ENCODE measurements at regions not wholly inside any gene's neighbourhood (a gene's known extent, or its start where the extent isn't known, plus 50 kb on each side); places are given as distances from the start of the nearest gene placed in this dataset.

DNA sequence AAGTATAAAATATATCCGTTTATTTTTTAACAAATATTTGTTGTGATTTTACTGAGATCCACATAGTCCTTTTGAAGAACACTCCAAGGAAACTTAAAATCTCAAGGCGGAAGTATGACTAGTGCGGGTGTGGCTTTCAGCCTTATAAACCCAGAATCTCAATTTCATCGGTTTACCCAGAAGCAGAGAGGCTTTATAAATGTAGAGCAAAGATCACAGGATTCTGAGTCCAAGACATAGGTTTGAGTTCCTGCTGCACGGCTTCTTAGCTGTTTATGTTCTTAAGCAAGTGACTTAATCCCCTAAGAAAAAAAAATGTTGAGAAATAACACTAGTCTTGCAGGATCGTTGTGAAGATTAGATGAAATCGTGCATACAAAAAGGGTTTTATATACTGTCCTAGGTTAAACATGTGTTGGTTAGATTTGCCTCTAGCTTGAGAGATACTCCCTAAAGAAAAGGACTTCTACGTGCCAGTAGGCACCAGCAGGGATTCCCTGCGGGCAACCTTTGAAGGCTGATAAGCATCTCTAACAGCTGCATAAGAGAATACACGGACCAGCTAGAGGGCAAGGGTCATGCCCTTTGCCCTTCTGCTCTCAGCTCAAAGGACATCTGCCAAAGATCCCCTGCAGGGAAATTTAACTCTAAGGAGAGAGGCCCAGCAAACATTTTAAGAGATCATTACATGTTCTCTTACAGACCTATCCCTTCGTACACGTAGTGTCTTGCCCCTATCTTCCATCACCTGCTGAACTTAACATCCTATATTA is 130.4 kb upstream of the MIR17HG start:
- no peaks in the 10 kb centered on the region for H3K4me1 ChIP-seq
- TF ChIP-seq POLR2A (IDR thresholded peaks at IDR 0.05): no peak
- TF ChIP-seq, protein P1, sequence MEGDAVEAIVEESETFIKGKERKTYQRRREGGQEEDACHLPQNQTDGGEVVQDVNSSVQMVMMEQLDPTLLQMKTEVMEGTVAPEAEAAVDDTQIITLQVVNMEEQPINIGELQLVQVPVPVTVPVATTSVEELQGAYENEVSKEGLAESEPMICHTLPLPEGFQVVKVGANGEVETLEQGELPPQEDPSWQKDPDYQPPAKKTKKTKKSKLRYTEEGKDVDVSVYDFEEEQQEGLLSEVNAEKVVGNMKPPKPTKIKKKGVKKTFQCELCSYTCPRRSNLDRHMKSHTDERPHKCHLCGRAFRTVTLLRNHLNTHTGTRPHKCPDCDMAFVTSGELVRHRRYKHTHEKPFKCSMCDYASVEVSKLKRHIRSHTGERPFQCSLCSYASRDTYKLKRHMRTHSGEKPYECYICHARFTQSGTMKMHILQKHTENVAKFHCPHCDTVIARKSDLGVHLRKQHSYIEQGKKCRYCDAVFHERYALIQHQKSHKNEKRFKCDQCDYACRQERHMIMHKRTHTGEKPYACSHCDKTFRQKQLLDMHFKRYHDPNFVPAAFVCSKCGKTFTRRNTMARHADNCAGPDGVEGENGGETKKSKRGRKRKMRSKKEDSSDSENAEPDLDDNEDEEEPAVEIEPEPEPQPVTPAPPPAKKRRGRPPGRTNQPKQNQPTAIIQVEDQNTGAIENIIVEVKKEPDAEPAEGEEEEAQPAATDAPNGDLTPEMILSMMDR (IDR thresholded peaks at IDR 0.05): no peak
- DNase-seq (no peak), ATAC-seq (no peak)
- intact Hi-C loops (cut with DNase I): no loop called here
- no peaks in the 10 kb centered on the region for H3K9me3 ChIP-seq
- no peaks in the 10 kb centered on the region for H3K36me3 ChIP-seq
- H3K27me3 ChIP-seq: no peaks in the 10 kb centered on the region
- H3K4me3 ChIP-seq: no peak overlapping the region
- H3K27ac ChIP-seq: no peak overlapping the region
- 41% methylated on average over 12 of the region's 12 CpGs for WGBS (ENCODE audit: insufficient coverage, low coverage, low lambda C conversion rate, missing lambda C conversion rate)

DNA sequence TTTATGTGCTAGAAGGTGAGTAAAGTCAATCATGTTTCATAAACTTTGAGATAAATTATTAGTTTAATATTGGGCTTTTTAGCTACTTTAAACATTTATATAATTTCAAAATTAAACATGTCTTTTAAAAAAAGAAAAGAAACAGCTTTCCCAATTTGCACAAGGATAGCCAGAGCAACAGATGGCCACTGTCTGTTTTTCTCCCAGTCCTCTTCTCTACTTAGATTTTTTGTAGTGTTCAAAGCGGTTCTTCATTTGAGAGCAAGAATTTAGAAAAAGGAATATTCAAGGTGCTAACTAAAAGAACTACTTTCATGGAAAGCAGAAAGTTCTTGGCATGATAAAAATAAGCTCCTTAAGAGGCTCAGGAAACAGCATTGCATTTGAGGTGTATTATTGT is 128.3 kb upstream of the MIR17HG start:
- WGBS (ENCODE audit: insufficient coverage, low coverage, low lambda C conversion rate, missing lambda C conversion rate): 53% methylated on average over 1 of the region's 1 CpG
- DNase-seq: no peak
- no peaks in the 10 kb centered on the region for H3K4me1 ChIP-seq
- H3K27me3 ChIP-seq: no peaks in the 10 kb centered on the region
- no peak for TF ChIP-seq POLR2A (IDR thresholded peaks at IDR 0.05)
- TF ChIP-seq, protein P1 (IDR thresholded peaks at IDR 0.05): no peak
- no peak for ATAC-seq
- H3K4me3 ChIP-seq: no peak overlapping the region
- intact Hi-C loops (cut with DNase I): no loop called here
- no peak overlapping the region for H3K27ac ChIP-seq
- H3K9me3 ChIP-seq: no peaks in the 10 kb centered on the region
- no peaks in the 10 kb centered on the region for H3K36me3 ChIP-seq

DNA sequence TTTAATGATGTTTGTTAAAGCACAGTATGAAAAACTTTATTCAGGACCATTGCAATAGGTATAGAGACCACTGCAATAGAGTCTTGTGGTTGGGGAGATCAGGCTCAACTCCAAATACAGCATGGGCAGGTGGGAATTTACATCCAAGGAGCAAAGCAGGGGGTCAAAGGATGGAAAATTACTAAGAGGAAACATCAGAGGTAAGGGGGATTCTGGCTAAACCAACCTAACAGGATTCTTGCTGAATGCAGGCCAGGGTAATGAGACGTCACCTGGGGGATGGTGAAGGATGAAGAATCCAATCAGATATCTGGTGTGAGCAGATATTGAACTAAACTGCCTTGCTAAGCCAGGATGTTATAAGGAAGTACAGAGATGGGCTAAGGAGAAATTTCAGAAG is 126.6 kb upstream of the MIR17HG start:
- no peaks in the 10 kb centered on the region for H3K9me3 ChIP-seq
- H3K27me3 ChIP-seq: no peaks in the 10 kb centered on the region
- intact Hi-C loops (cut with DNase I): no loop called here
- H3K4me1 ChIP-seq: no peaks in the 10 kb centered on the region
- ATAC-seq (no peak), DNase-seq (no peak)
- H3K4me3 ChIP-seq: no peak overlapping the region
- WGBS (ENCODE audit: insufficient coverage, low coverage, low lambda C conversion rate, missing lambda C conversion rate): 50% methylated on average over 1 of the region's 1 CpG
- TF ChIP-seq, protein P1 (IDR thresholded peaks at IDR 0.05): no peak
- no peak for TF ChIP-seq POLR2A (IDR thresholded peaks at IDR 0.05)
- no peak overlapping the region for H3K27ac ChIP-seq
- H3K36me3 ChIP-seq: no peaks in the 10 kb centered on the region

DNA sequence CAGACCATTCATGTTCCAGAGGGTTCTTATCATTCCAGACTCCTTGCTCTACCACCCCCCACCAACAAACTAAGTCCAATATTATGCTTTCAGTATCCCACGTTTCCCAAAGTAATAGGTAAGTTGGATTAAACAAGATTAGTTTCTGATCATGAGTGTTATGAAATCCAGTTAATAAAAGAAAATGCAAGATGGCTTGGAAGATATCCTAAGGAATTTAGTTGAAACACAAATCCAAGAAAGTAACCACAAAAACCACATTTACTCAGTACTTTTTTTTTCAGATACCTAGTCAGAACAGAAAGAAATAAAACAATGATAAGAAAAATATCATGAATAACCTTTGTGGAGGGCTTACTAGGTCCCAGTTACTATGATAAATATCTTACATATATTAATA is 119.4 kb upstream of the MIR17HG start:
- H3K36me3 ChIP-seq: no peaks in the 10 kb centered on the region
- 21% methylated on average over 1 of the region's 1 CpG for WGBS (ENCODE audit: insufficient coverage, low coverage, low lambda C conversion rate, missing lambda C conversion rate)
- no peak for TF ChIP-seq POLR2A (IDR thresholded peaks at IDR 0.05)
- TF ChIP-seq, protein P1 (IDR thresholded peaks at IDR 0.05): no peak

More for the DNA sequence above, 119.4 kb upstream of the MIR17HG start:
- no peak for DNase-seq
- no peak overlapping the region for H3K4me3 ChIP-seq
- H3K27me3 ChIP-seq: no peaks in the 10 kb centered on the region
- no peak overlapping the region for H3K27ac ChIP-seq
- intact Hi-C loops (cut with DNase I): no loop called here
- ATAC-seq: no peak
- H3K4me1 ChIP-seq: no peaks in the 10 kb centered on the region
- no peaks in the 10 kb centered on the region for H3K9me3 ChIP-seq
